GM04504 (cell line): ENCODE measurements at regions not wholly inside any gene's neighbourhood (a gene's known extent, or its start where the extent isn't known, plus 50 kb on each side); places are given as distances from the start of the nearest gene placed in this dataset.
"Not testable (repeated sequence)": the region's sequence is repeated elsewhere in the genome, so short reads cannot be mapped to it uniquely, and the experiment has no call there.

Source experiments
- DNase-seq: peaks from one replicate; pipeline ENCODE4 v3.0.0-alpha.2; 2012; ENCODE audit warnings: low read depth

- DNase-seq: not testable (repeated sequence)
Observed at GRCh38 chr2:111287646-111288568, 167.2 kb downstream of the BCL2L11 start.

GRCh38 chr2:111290370-111290769 lies 169.7 kb downstream of the BCL2L11 start:
- DNase-seq: peak; percentile 8

GRCh38 chr2:111291566-111291965 lies 170.9 kb downstream of the BCL2L11 start:
- not testable (repeated sequence) for DNase-seq

- not testable (repeated sequence) for DNase-seq
Observed at GRCh38 chr2:111292232-111292968, 171.7 kb downstream of the BCL2L11 start.

- DNase-seq: not testable (repeated sequence)
Observed at GRCh38 chr2:111294699-111295098, 174.0 kb downstream of the BCL2L11 start.

- DNase-seq: not testable (repeated sequence)
Observed at GRCh38 chr2:111296122-111296804, 175.5 kb downstream of the BCL2L11 start.

- not testable (repeated sequence) for DNase-seq
Observed at GRCh38 chr2:111297128-111297527, 176.4 kb downstream of the BCL2L11 start.

- not testable (repeated sequence) for DNase-seq
Observed at GRCh38 chr2:111298927-111299326, 178.2 kb downstream of the BCL2L11 start.

GRCh38 chr2:111299635-111300034 lies 178.9 kb downstream of the BCL2L11 start:
- DNase-seq: not testable (repeated sequence)

- DNase-seq: not testable (repeated sequence)
Observed at GRCh38 chr2:111301677-111302076, 181.0 kb downstream of the BCL2L11 start.

- DNase-seq: not testable (repeated sequence)
Observed at GRCh38 chr2:111302397-111303218, 181.9 kb downstream of the BCL2L11 start.

GRCh38 chr2:111307302-111307701 lies 186.6 kb downstream of the BCL2L11 start:
- not testable (repeated sequence) for DNase-seq

GRCh38 chr2:111309231-111310075 lies 188.7 kb downstream of the BCL2L11 start:
- not testable (repeated sequence) for DNase-seq

- DNase-seq: not testable (repeated sequence)
Observed at GRCh38 chr2:111310395-111310794, 189.7 kb downstream of the BCL2L11 start.

- DNase-seq: not testable (repeated sequence)
Observed at GRCh38 chr2:111311568-111311967, 190.9 kb downstream of the BCL2L11 start.

GRCh38 chr2:111312897-111313607 lies 192.3 kb downstream of the BCL2L11 start:
- DNase-seq: peak; percentile 21

- not testable (repeated sequence) for DNase-seq
Observed at GRCh38 chr2:111313711-111314110, 193.0 kb downstream of the BCL2L11 start.

- not testable (repeated sequence) for DNase-seq
Observed at GRCh38 chr2:111315188-111315917, 194.6 kb downstream of the BCL2L11 start.

- not testable (repeated sequence) for DNase-seq
Observed at GRCh38 chr2:111316221-111316741, 195.6 kb downstream of the BCL2L11 start.
